ENCODE measurements at regions not wholly inside any gene's neighbourhood (a gene's known extent, or its start where the extent isn't known, plus 50 kb on each side); places are given as distances from the start of the nearest gene placed in this dataset.

- H3K4me3 ChIP-seq (ENCODE audit: low read length), result no peak overlapping the region
- H3K4me1 Mint-ChIP-seq, result peaks cover 1% of the 10 kb centered on the region
- H3K4me3 Mint-ChIP-seq, result no peak overlapping the region
These were observed 54.4 kb upstream of the JAK1 start for GRCh38 chr1:65020774-65021173.

DNA sequence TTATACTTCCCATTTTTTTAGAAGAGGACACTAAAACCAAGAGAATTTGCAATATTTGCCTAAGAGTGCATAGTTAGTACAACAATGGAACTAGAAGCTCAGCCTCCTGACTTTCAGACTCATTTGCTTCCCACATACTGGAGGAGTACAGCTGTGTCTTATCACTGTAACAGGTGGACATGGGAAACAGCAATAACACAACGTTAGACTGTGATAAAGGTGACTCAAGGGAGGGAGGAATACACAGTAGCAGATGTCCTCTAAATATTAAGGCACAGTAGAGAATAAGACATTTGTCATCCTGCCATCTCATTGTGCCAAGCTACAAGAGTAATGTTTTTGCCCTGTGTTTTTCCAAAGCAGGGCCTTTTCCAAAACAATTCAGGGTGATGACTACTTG lies 55.4 kb upstream of the JAK1 start:
- no peaks in the 10 kb centered on the region for H3K4me1 ChIP-seq (ENCODE audit: control insufficient read depth, insufficient read depth, low read length)
- DNase-seq, result no peak
- H3K4me3 ChIP-seq (ENCODE audit: low read length), result no peak overlapping the region
- no peaks in the 10 kb centered on the region for H3K36me3 ChIP-seq (ENCODE audit: control insufficient read depth, insufficient read depth, low read length)
- TF ChIP-seq, protein P1, sequence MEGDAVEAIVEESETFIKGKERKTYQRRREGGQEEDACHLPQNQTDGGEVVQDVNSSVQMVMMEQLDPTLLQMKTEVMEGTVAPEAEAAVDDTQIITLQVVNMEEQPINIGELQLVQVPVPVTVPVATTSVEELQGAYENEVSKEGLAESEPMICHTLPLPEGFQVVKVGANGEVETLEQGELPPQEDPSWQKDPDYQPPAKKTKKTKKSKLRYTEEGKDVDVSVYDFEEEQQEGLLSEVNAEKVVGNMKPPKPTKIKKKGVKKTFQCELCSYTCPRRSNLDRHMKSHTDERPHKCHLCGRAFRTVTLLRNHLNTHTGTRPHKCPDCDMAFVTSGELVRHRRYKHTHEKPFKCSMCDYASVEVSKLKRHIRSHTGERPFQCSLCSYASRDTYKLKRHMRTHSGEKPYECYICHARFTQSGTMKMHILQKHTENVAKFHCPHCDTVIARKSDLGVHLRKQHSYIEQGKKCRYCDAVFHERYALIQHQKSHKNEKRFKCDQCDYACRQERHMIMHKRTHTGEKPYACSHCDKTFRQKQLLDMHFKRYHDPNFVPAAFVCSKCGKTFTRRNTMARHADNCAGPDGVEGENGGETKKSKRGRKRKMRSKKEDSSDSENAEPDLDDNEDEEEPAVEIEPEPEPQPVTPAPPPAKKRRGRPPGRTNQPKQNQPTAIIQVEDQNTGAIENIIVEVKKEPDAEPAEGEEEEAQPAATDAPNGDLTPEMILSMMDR (conservative IDR thresholded peaks at IDR 0.05), result no peak
- Mint-ChIP-seq H3K27ac (no peak overlapping the region), H3K9me3 (no peaks in the 10 kb centered on the region), H3K27me3 (ENCODE audit: insufficient read depth) (peaks cover 1% of the 10 kb centered on the region), H3K4me1 (peaks cover 9% of the 10 kb centered on the region), H3K36me3 (ENCODE audit: low read depth) (peaks cover 2% of the 10 kb centered on the region), H3K4me3 (no peak overlapping the region)
- no peaks in the 10 kb centered on the region for H3K27me3 ChIP-seq (ENCODE audit: control insufficient read depth, insufficient read depth, low read length, poor library complexity, severe bottlenecking)
- WGBS, 2 experiments (ENCODE audit: insufficient coverage in 1 of 2, insufficient read length in 1 of 2), result 80 to 91% methylated on average over 1 of the region's 1 CpG
- no peak overlapping the region for H3K27ac ChIP-seq (ENCODE audit: low read depth, low read length)
- H3K9me3 ChIP-seq (ENCODE audit: control insufficient read depth, low read length), result no peaks in the 10 kb centered on the region
- H3K9ac ChIP-seq (ENCODE audit: extremely low read depth, low read length, poor library complexity, severe bottlenecking), result no peak overlapping the region

More at GRCh38 chr1:65020774-65021173, 54.4 kb upstream of the JAK1 start:
- 60 to 68% methylated on average over 1 of the region's 1 CpG for WGBS, 2 experiments (ENCODE audit: insufficient coverage in 1 of 2, insufficient read length in 1 of 2)
- peaks cover 1% of the 10 kb centered on the region for H3K27me3 Mint-ChIP-seq (ENCODE audit: insufficient read depth)
- no peaks in the 10 kb centered on the region for H3K36me3 ChIP-seq (ENCODE audit: control insufficient read depth, insufficient read depth, low read length)
- TF ChIP-seq, protein P1 (conservative IDR thresholded peaks at IDR 0.05), result peak; percentile 77
- no peak overlapping the region for H3K27ac Mint-ChIP-seq
- no peaks in the 10 kb centered on the region for H3K9me3 Mint-ChIP-seq
- no peak overlapping the region for H3K9ac ChIP-seq (ENCODE audit: extremely low read depth, low read length, poor library complexity, severe bottlenecking)
- DNase-seq, result no peak
- no peaks in the 10 kb centered on the region for H3K27me3 ChIP-seq (ENCODE audit: control insufficient read depth, insufficient read depth, low read length, poor library complexity, severe bottlenecking)
- H3K4me1 ChIP-seq (ENCODE audit: control insufficient read depth, insufficient read depth, low read length), result no peaks in the 10 kb centered on the region
- H3K36me3 Mint-ChIP-seq (ENCODE audit: low read depth), result peaks cover 2% of the 10 kb centered on the region
- H3K9me3 ChIP-seq (ENCODE audit: control insufficient read depth, low read length), result no peaks in the 10 kb centered on the region
- no peak overlapping the region for H3K27ac ChIP-seq (ENCODE audit: low read depth, low read length)

GRCh38 chr1:65022216-65022615 lies 55.9 kb upstream of the JAK1 start:
- Mint-ChIP-seq H3K4me3 (no peak overlapping the region), H3K27me3 (ENCODE audit: insufficient read depth) (peaks cover 1% of the 10 kb centered on the region), H3K36me3 (ENCODE audit: low read depth) (peaks cover 2% of the 10 kb centered on the region), H3K9me3 (no peaks in the 10 kb centered on the region), H3K4me1 (peaks cover 9% of the 10 kb centered on the region), H3K27ac (no peak overlapping the region)
- TF ChIP-seq, protein P1 (conservative IDR thresholded peaks at IDR 0.05), result no peak
- Histone ChIP-seq H3K27ac (ENCODE audit: low read depth, low read length) (no peak overlapping the region), H3K9me3 (ENCODE audit: control insufficient read depth, low read length) (no peaks in the 10 kb centered on the region), H3K9ac (ENCODE audit: extremely low read depth, low read length, poor library complexity, severe bottlenecking) (no peak overlapping the region), H3K4me3 (ENCODE audit: low read length) (no peak overlapping the region), H3K27me3 (ENCODE audit: control insufficient read depth, insufficient read depth, low read length, poor library complexity, severe bottlenecking) (no peaks in the 10 kb centered on the region), H3K36me3 (ENCODE audit: control insufficient read depth, insufficient read depth, low read length) (no peaks in the 10 kb centered on the region), H3K4me1 (ENCODE audit: control insufficient read depth, insufficient read depth, low read length) (no peaks in the 10 kb centered on the region)
- no peak for DNase-seq
